SK-N-SH (cell line): ENCODE measurements at regions not wholly inside any gene's neighbourhood (a gene's known extent, or its start where the extent isn't known, plus 50 kb on each side); places are given as distances from the start of the nearest gene placed in this dataset.

ENCODE experiments used
- CTCF ChIA-PET: fragments of 300-600, 350-600 bp; formaldehyde crosslinking; extraction: SDS; loops from one replicate; lab custom pipeline; 2021; lab: Yijun Ruan, JAX
- POLR2A ChIA-PET: fragments of 350-600 bp; sonication (Branson Sonifier 250); formaldehyde crosslinking; extraction: SDS; loops from one replicate; lab custom pipeline; 2020; ENCODE audit warnings: antibody characterized with exemption, inconsistent platforms; lab: Yijun Ruan, JAX
- DNase-seq: peaks from one replicate; pipeline ENCODE4 v3.0.0; 2012
- H2AFZ ChIP-seq: fragments of 200-600 bp; sonication (generic); 2 replicates; pipeline ENCODE4 v1.8.1; 2016; ENCODE audit warnings: antibody characterized with exemption, mild to moderate bottlenecking, low read depth
- H3F3A ChIP-seq: fragments of 200-600 bp; sonication (generic); replicated peaks from 2 replicates; pipeline ENCODE3; 2016; ENCODE audit warnings: antibody characterized with exemption, mild to moderate bottlenecking; ENCODE audit not compliant: insufficient read depth
- H3K27ac ChIP-seq, 2 experiments: fragments of 200-500 bp in 1 of 2; fragments of 200-600 bp in 1 of 2; sonication (Bioruptor generic) in 1 of 2; sonication (generic), shearing (Covaris generic) in 1 of 2; 2 replicates each; pipeline versions ENCODE4 v1.5.1 to v1.6.1; 2014 to 2016; ENCODE audit warnings: low read depth in 2 of 2, inconsistent platforms in 1 of 2, low read length in 1 of 2, mild to moderate bottlenecking in 1 of 2, mixed read lengths in 1 of 2
- H3K27me3 ChIP-seq: fragments of 200-600 bp; sonication (generic), shearing (Covaris generic); 2 replicates; pipeline ENCODE4 v1.6.1; 2016; ENCODE audit warnings: mixed run types; ENCODE audit not compliant: insufficient read depth
- H3K36me3 ChIP-seq, 2 experiments: fragments of 200-500 bp in 1 of 2; fragments of 200-600 bp in 1 of 2; sonication (Bioruptor generic) in 1 of 2; sonication (generic) in 1 of 2; replicated peaks in 1 of 2; 2 replicates each; pipeline versions ENCODE3 to v1.5.1; 2014 to 2016; ENCODE audit warnings: low read length in 1 of 2, mild to moderate bottlenecking in 1 of 2; ENCODE audit not compliant: insufficient read depth in 2 of 2, control insufficient read depth in 1 of 2
- H3K4me1 ChIP-seq, 2 experiments: fragments of 200-500 bp in 1 of 2; fragments of 200-600 bp in 1 of 2; sonication (Bioruptor generic) in 1 of 2; sonication (generic), shearing (Covaris generic) in 1 of 2; 2 replicates each; pipeline versions ENCODE4 v1.5.1 to v1.6.1; 2014 to 2016; ENCODE audit warnings: low read depth in 1 of 2, low read length in 1 of 2, mixed run types in 1 of 2; ENCODE audit not compliant: insufficient read depth in 2 of 2, control insufficient read depth in 1 of 2
- H3K4me2 ChIP-seq: fragments of 200-600 bp; sonication (generic), shearing (Covaris generic); 2 replicates; pipeline ENCODE4 v1.6.1; 2017; ENCODE audit warnings: mixed run types
- H3K4me3 ChIP-seq, 2 experiments: fragments of 200-500 bp in 1 of 2; fragments of 200-600 bp in 1 of 2; sonication (Bioruptor generic) in 1 of 2; sonication (generic), shearing (Covaris generic) in 1 of 2; 2 replicates each; pipeline versions ENCODE4 v1.5.1 to v1.8.1; 2014 to 2016; ENCODE audit warnings: low read depth in 2 of 2, inconsistent platforms in 1 of 2, low read length in 1 of 2, mild to moderate bottlenecking in 1 of 2, mixed read lengths in 1 of 2, moderate library complexity in 1 of 2
- H3K79me2 ChIP-seq: fragments of 200-600 bp; sonication (generic); 2 replicates; pipeline ENCODE4 v1.8.1; 2017; ENCODE audit warnings: mild to moderate bottlenecking; ENCODE audit not compliant: insufficient read depth
- H3K9ac ChIP-seq: fragments of 200-600 bp; sonication (generic); 2 replicates; pipeline ENCODE4 v1.6.1; 2017; ENCODE audit warnings: mixed run types
- H3K9me2 ChIP-seq: fragments of 200-600 bp; sonication (generic); 2 replicates; pipeline ENCODE4 v1.6.1; 2017; ENCODE audit warnings: mixed run types
- H3K9me3 ChIP-seq: fragments of 200-600 bp; sonication (generic); 2 replicates; pipeline ENCODE4 v1.6.1; 2017; ENCODE audit warnings: mixed run types, mild to moderate bottlenecking, moderate library complexity
- H4K20me1 ChIP-seq: fragments of 200-600 bp; sonication (generic); 2 replicates; pipeline ENCODE4 v1.6.1; 2017; ENCODE audit warnings: mild to moderate bottlenecking, mixed run types; ENCODE audit not compliant: insufficient read depth
- EZH2phosphoT487 ChIP-seq: fragments of 200-600 bp; sonication (generic); IDR thresholded peaks from 2 replicates; pipeline ENCODE4 v1.6.1; 2017; ENCODE audit warnings: low read depth, mixed run types, mild to moderate bottlenecking, antibody characterized with exemption, moderate library complexity, borderline replicate concordance
- FOXJ3 ChIP-seq: sonication (generic); formaldehyde crosslinking; IDR thresholded peaks from 2 replicates; pipeline ENCODE4 v1.5.1; 2020; ENCODE audit warnings: mild to moderate bottlenecking, missing genetic modification reagents
- GABPA ChIP-seq: IDR thresholded peaks from 2 replicates; pipeline ENCODE4 v1.4.0; 2012; ENCODE audit warnings: low read depth, mild to moderate bottlenecking
- GATA2 ChIP-seq: sonication (generic); formaldehyde crosslinking; IDR thresholded peaks from 2 replicates; pipeline ENCODE4 v1.5.0; 2020; ENCODE audit warnings: mild to moderate bottlenecking, missing genetic modification reagents
- MAX ChIP-seq: IDR thresholded peaks from 2 replicates; pipeline ENCODE4 v1.4.0; 2012; ENCODE audit warnings: low read depth
- MXI1 ChIP-seq: IDR thresholded peaks from 2 replicates; pipeline ENCODE4 v1.6.1; 2012; ENCODE audit warnings: mild to moderate bottlenecking, low read depth, low read length, improper control_type of control experiment
- NRF1 ChIP-seq: IDR thresholded peaks from 2 replicates; pipeline ENCODE4 v1.6.1; 2012; ENCODE audit warnings: low read depth, mild to moderate bottlenecking, low read length
- POLR2AphosphoS5 ChIP-seq: IDR thresholded peaks from 2 replicates; pipeline ENCODE4 v1.6.1; 2012; ENCODE audit warnings: low read depth, low read length
- RCOR1 ChIP-seq: fragments of 150-350 bp; IDR thresholded peaks from 2 replicates; pipeline ENCODE4 v1.6.1; 2017; ENCODE audit warnings: antibody characterized with exemption, low read length
- TAF1 ChIP-seq: IDR thresholded peaks from 2 replicates; pipeline ENCODE4 v1.6.1; 2012; ENCODE audit warnings: low read depth, mild to moderate bottlenecking, low read length, moderate library complexity, borderline replicate concordance
- TCF12 ChIP-seq: IDR thresholded peaks from 2 replicates; pipeline ENCODE4 v1.4.0; 2012
- TEAD4 ChIP-seq: IDR thresholded peaks from 2 replicates; pipeline ENCODE4 v1.4.0; 2012; ENCODE audit warnings: mild to moderate bottlenecking, borderline replicate concordance; ENCODE audit not compliant: insufficient read depth
- USF2 ChIP-seq: fragments of 150-350 bp; IDR thresholded peaks from 2 replicates; pipeline ENCODE4 v1.6.1; 2017; ENCODE audit warnings: antibody characterized with exemption, low read length, low read depth, borderline replicate concordance
- ZBTB33 ChIP-seq: IDR thresholded peaks from 2 replicates; pipeline ENCODE4 v1.4.0; 2012; ENCODE audit warnings: low read depth, borderline replicate concordance
- WGBS: methylation state at CpG from one replicate; pipeline ENCODE4 v1.1.6; 2017; ENCODE audit warnings: low lambda C conversion rate; 5-methylcytosine and 5-hydroxymethylcytosine counted together

GRCh38 chr11:32005786-32006416 lies 85.0 kb upstream of the RCN1 start:
- no peaks in the 10 kb centered on the region for H3K79me2 ChIP-seq
- no peak overlapping the region for H3K27ac ChIP-seq
- no peak overlapping the region for H3K4me3 ChIP-seq
- no peaks in the 10 kb centered on the region; a peak in 2 of 4 replicates for H3K4me1 ChIP-seq
- H3K9me3 ChIP-seq, result no peaks in the 10 kb centered on the region
- H3K9me2 ChIP-seq, result no peaks in the 10 kb centered on the region
- WGBS, result 85% methylated on average over 12 of the region's 13 CpGs
- H3K36me3 ChIP-seq, result no peaks in the 10 kb centered on the region
- CTCF ChIA-PET, result interaction anchor here (1.1 to 3.0 kb wide), 5 partner anchors 10 to 769 kb away, joined by 3 to 20 read pairs (median 3); no protein-coding TSS in a partner anchor
- H2AFZ ChIP-seq, result no peak overlapping the region
- no peak overlapping the region for H3K9ac ChIP-seq
- TF ChIP-seq MXI1, result no peak
- TF ChIP-seq TCF12, result no peak
- no peak for TF ChIP-seq FOXJ3 (CRISPR knock-in tag)
- no peak for DNase-seq
- POLR2A ChIA-PET, result no interaction called here
- H4K20me1 ChIP-seq, result no peaks in the 10 kb centered on the region
- no peaks in the 10 kb centered on the region for H3F3A ChIP-seq
- peaks cover 37% of the 10 kb centered on the region; the same call in 1 of the 2 replicates for H3K27me3 ChIP-seq
- H3K4me2 ChIP-seq, result no peak overlapping the region

- 20% methylated on average over 7 of the region's 9 CpGs for WGBS
- no peaks in the 10 kb centered on the region for H3K79me2 ChIP-seq
- H3K27ac ChIP-seq, result no peak overlapping the region
- H3K36me3 ChIP-seq, result no peaks in the 10 kb centered on the region
- H3K27me3 ChIP-seq, result peaks cover 23% of the 10 kb centered on the region; the same call in 1 of the 2 replicates
- H2AFZ ChIP-seq, result no peak overlapping the region
- no peaks in the 10 kb centered on the region for H4K20me1 ChIP-seq
- H3K4me1 ChIP-seq, result no peaks in the 10 kb centered on the region; a peak in 2 of 4 replicates
- TF ChIP-seq TEAD4, result no peak
- TF ChIP-seq POLR2AphosphoS5, result no peak
- no peak for TF ChIP-seq MXI1
- no peak for TF ChIP-seq ZBTB33
- no peak for TF ChIP-seq NRF1
- no peak for TF ChIP-seq USF2
- no peak for TF ChIP-seq GATA2 (CRISPR knock-in tag)
- TF ChIP-seq TAF1, result no peak
- TF ChIP-seq GABPA, result no peak
- TF ChIP-seq RCOR1, result no peak
- no peak for TF ChIP-seq MAX
- no peak for TF ChIP-seq EZH2phosphoT487
- TF ChIP-seq, all 33 proteins: peak for 0
- Histone ChIP-seq H3K9me2 (no peaks in the 10 kb centered on the region), H3K4me3 (no peak overlapping the region), H3K9me3 (no peaks in the 10 kb centered on the region), H3K4me2 (no peak overlapping the region), H3F3A (no peaks in the 10 kb centered on the region), H3K9ac (no peak overlapping the region)
- POLR2A ChIA-PET, result no interaction called here
- CTCF ChIA-PET, result interaction anchor here (1.0 to 2.1 kb wide), 4 partner anchors 49 to 762 kb away, joined by 3 to 6 read pairs (median 3); no protein-coding TSS in a partner anchor
- no peak for DNase-seq
Observed at GRCh38 chr11:32003335-32003734, 87.5 kb upstream of the RCN1 start.
